Heart left ventricle (tissue), 13 donors: ENCODE measurements at regions not wholly inside any gene's neighbourhood (a gene's known extent, or its start where the extent isn't known, plus 50 kb on each side); places are given as distances from the start of the nearest gene placed in this dataset.

ENCODE experiments used
- POLR2A ChIP-seq, 2 donors: fragments of 450-650 bp; IDR thresholded peaks; one replicate each; pipeline ENCODE4 v1.6.1; 2017; ENCODE audit warnings: antibody characterized with exemption in 2 of 2, mild to moderate bottlenecking in 2 of 2, moderate library complexity in 2 of 2
- TF ChIP-seq, protein P1 (sequence below), 12 donors: fragments of 200-600 bp; sonication (generic) in 4 of 12; IDR thresholded peaks; one replicate each; pipeline versions ENCODE4 v1.5.0 to v1.8.0; 2018 to 2022; ENCODE audit warnings: antibody characterized with exemption in 12 of 12, mild to moderate bottlenecking in 5 of 12
- donor health status: ischemic (EF 13 %, LVEDD 7.1; RV severe dilation, severe dysfunction).
- donor health status: DM: no; HTN: yes; CAD: no.
- donor health status: DM: no; HTN: no; CAD: no.
- donor health status: ischemic (EF 25% LVEDD 6.9; RV normal size, moderate dysfunction).
- donor health status: ischemic (EF 25% LVEDD 5.7; RV mildly dilated, moderate dysfunction).
- donor health status: ischemic (EF 35%, LVEDD 5.7; RV mildly dilated, moderate dysfunction).
- donor health status: nonischemic (EF 11% LVEDD 7.7; RV severe dilation, severe dysfunction).
- donor health status: DM: yes; HTN: yes; CAD: no.
- donor health status: PGD.
- donor health status: ischemic (EF 29% LVEDD 5.4; RV normal size, mild dysfunction).
- donor health status: nonischemic (EF 23%, LVEDD 6.1; RV moderate dilation, normal function).

DNA sequence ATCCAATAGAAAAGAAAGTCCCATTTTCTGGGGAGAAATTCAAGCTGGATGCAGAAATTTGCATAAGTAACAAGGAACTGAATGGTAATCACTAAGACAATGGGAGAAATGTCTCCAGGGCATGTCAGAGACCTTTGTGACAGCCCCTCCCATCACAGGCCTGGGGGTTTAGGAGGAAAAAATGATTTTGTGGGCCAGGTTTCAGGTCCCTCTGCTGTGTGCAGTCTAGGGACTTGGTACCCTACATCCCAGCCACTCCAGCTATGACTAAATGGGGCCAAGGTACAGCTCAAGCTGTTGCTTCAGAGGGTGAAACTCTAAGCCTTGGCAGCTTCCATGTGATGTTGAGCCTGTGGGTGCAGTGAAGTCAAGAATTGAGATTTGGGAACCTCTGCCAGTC is 695.5 kb upstream of the MIR17HG start:
- TF ChIP-seq, protein P1, sequence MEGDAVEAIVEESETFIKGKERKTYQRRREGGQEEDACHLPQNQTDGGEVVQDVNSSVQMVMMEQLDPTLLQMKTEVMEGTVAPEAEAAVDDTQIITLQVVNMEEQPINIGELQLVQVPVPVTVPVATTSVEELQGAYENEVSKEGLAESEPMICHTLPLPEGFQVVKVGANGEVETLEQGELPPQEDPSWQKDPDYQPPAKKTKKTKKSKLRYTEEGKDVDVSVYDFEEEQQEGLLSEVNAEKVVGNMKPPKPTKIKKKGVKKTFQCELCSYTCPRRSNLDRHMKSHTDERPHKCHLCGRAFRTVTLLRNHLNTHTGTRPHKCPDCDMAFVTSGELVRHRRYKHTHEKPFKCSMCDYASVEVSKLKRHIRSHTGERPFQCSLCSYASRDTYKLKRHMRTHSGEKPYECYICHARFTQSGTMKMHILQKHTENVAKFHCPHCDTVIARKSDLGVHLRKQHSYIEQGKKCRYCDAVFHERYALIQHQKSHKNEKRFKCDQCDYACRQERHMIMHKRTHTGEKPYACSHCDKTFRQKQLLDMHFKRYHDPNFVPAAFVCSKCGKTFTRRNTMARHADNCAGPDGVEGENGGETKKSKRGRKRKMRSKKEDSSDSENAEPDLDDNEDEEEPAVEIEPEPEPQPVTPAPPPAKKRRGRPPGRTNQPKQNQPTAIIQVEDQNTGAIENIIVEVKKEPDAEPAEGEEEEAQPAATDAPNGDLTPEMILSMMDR (IDR thresholded peaks at IDR 0.05) = no peak
- TF ChIP-seq POLR2A (IDR thresholded peaks at IDR 0.05) = no peak
